GM19468 (cell line): ENCODE measurements at regions not wholly inside any gene's neighbourhood (a gene's known extent, or its start where the extent isn't known, plus 50 kb on each side); places are given as distances from the start of the nearest gene placed in this dataset.
"Not testable (repeated sequence)": the region's sequence is repeated elsewhere in the genome, so short reads cannot be mapped to it uniquely, and the experiment has no call there.

Source experiments
- ATAC-seq: cut with Tn5 transposase; IDR thresholded peaks from one replicate; pipeline ENCODE4 v1.9.1; 2021; ENCODE audit warnings: mild to moderate bottlenecking, moderate library complexity, moderate number of reproducible peaks; ENCODE audit not compliant: unreplicated experiment; ENCODE audit errors: extremely low read depth

DNA sequence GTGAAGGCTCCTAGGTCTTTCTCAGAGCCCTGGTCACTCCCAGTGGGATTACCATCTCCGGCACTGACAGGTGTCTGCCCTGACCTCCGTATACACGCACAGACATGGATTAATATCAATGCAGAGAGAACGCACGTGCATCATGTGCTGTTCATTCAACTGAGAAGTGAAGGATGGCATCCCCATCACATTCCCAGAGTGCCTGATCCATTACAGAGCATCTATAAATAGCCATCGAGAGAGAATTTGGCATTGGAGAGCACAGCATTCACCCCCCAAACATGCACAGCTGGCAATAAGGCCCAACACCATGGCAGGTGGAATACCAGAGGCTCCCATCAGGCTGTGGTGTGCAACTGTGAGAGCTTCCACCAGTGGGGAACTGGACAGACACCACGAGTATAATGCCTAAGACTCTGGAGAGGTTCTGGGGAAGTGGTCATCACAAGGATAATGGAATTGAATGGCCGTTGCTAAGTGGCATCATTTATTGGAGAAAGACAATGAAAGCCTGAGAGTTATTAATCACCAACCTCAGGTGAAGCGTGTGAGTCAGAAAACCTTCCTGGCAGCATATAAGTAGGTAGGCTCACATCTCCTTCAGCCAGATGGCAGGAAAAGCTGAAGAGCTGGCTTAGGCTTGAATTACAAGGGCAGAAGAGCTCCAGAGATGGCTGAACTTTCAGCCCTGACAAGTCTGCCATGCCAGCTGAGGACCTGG, 244.5 kb upstream of the ID2 start:
- ATAC-seq = no peak

- ATAC-seq = no peak
These were observed 243.9 kb upstream of the ID2 start for GRCh38 chr2:8437949-8438400.

- ATAC-seq = no peak
These were observed 243.4 kb upstream of the ID2 start for GRCh38 chr2:8438476-8438875.

DNA sequence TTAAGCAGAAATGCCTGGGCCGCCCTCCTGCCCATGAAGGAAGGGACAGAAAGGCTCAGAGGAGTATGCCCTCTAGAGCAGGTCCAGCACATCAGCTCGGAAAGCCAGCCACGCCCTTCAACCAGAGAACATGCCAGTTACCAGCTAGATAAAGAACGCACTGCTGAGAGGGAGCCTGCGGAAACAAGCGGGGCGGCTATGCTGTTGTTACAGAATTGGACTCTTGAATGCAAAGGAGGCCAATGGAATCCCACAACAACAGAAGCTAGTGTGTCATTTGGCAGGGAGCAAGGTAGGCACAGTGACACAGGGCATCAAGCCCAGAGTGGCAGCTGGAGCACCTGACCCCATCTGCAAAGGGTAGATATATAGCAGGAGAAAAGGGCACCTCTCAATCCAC, 242.9 kb upstream of the ID2 start:
- ATAC-seq = no peak

GRCh38 chr2:8440029-8440778, 241.7 kb upstream of the ID2 start:
- no peak for ATAC-seq

GRCh38 chr2:8441371-8441770, 240.5 kb upstream of the ID2 start:
- ATAC-seq = no peak

GRCh38 chr2:8441986-8442385, 239.9 kb upstream of the ID2 start:
- peak; percentile 48 for ATAC-seq

DNA sequence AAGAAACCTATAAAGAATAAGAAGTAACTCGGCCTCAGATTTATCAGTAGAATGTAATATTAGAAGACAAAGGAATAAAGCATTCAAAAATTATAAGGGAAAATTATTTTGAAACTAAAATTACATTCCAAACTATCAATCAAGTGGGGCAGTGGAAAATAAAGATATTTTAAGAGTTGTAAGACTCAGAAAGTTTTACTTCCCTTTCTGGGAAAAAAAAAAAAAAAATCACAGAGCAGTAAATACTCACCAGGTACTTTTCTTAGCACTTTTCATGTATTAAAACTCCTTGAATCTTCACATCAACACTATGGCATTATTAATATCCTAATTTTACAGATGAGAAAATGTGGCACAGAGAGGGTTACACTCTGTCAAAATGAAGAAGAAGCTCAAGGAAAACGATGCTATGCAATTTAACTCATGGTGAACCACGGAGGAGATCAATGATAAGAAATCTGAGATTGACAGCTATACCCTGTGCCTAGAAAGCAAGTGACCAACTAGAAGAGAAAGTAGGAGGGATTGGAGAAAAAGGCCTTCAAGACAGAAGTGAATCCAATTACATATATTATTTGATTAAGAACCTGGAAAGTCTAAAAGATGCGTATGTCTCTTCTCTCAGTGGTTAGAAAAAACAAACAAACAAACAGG, 238.9 kb upstream of the ID2 start:
- ATAC-seq = no peak

GRCh38 chr2:8445580-8445979, 236.3 kb upstream of the ID2 start:
- ATAC-seq = no peak

- not testable (repeated sequence) for ATAC-seq
These were observed 235.1 kb upstream of the ID2 start for GRCh38 chr2:8446751-8447150.

GRCh38 chr2:8447610-8448221, 234.1 kb upstream of the ID2 start:
- no peak for ATAC-seq

DNA sequence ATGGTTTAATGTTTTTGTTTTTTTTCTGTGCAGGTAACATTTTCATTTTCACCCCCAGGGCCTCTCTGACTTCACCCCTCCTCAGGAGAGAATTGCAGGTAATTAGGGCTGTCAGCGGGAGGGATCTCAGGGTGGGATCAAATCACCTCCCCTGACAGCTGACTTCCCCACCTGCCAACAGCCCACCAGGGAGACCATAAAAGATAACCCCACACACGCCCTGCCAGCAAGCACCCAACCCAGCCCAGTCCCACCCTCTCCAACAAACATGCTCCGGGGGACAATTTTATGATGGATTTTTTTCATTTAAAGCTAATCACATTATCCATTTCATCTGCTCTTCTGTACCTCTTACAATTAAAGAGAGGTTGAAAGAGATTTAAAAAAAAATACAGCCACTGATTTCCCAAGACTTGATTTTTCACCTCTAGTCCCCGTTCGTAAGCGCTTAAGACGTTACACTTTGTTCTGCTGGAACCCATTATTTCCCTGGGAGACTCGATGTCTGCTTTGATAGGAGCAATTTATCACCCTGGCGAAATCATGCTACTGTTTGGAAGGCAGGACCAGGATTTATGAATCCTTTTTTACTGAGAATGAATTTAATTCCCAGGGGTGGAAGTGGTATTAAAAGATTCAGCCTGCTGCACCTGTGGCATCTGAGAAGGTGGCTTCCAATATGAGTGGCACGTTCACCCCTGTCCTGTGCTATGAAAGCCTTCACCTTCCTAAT, 232.9 kb upstream of the ID2 start:
- no peak for ATAC-seq

- no peak for ATAC-seq
These were observed 230.6 kb upstream of the ID2 start for GRCh38 chr2:8451273-8451672.

DNA sequence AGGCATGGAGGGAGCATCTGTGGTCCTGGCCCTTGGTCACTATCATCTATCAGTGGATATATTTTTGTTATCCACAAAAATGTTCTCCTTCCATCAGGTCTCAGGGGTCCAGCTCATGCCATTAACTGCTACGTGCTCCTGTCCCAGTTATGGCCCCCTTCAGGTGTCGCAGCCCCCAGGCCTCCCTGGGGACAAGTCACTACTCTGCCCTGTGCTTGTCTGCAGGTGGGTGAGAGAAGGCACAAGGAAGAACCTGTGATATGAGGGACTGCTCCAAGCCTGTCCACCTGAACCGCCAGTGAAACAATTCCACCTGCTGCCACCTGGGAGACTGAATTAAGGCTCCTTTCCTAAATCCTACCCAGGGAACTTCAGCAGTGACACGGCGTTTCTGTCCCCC, 229.6 kb upstream of the ID2 start:
- no peak for ATAC-seq

DNA sequence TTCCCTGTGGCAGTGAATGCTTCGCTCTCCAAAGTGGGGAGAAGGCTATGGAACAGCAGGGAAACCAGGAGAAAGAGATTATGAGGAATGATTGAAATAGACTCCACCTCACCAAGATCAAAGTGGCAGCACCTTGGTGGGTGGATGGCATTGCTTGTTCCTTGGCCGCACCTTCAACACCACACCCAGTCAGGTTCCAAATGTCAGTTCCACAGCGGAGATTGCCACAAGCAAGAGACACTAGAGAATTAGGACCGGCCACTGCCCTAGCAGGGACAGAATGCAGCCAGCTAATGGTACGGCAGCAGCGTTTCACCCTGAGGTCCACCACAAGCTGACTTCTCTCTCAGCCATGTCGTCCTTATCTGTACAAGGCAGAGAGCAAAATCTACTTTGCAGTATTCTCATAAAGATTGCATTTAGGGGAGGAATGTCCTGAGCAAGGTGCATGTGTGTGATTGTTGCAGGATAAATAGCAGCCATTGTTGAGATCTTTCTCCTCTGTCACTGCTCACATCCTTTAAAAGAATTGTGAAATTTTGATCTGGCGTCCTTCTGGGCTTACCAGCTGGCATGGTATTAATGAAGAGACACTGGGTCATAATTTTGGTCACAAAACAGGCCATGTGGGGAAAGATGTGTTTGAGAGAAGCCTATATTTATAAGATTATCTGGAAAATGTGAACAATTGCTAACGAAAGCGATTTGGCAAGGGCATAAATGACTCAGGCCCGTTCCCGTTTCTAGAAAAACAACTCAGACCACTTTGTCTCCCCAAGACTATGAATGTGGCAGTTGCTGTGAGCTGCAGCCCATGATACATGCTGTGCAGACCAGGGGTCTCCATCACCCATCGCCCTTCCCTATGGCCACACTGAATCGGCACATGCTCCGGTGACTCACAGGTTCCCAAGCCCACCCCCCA, 228.6 kb upstream of the ID2 start:
- ATAC-seq = no peak

- no peak for ATAC-seq
These were observed 228.0 kb upstream of the ID2 start for GRCh38 chr2:8453904-8454302.

- ATAC-seq = no peak
These were observed 227.1 kb upstream of the ID2 start for GRCh38 chr2:8454797-8455196.

- ATAC-seq = no peak
These were observed 226.4 kb upstream of the ID2 start for GRCh38 chr2:8455236-8456150.
